ENCODE measurements at regions not wholly inside any gene's neighbourhood (a gene's known extent, or its start where the extent isn't known, plus 50 kb on each side); places are given as distances from the start of the nearest gene placed in this dataset.

- no peak for DNase-seq (ENCODE audit: low read depth, low spot score)
- no peak overlapping the region for H3K9ac ChIP-seq (ENCODE audit: insufficient read length)
- H3K4me3 ChIP-seq: no peak overlapping the region
- no peaks in the 10 kb centered on the region for H3K36me3 ChIP-seq (ENCODE audit: insufficient read depth, low read length)
- no peaks in the 10 kb centered on the region for H3K9me3 ChIP-seq (ENCODE audit: low read depth, low read length)
- TF ChIP-seq FOXP2 (optimal IDR thresholded peaks at IDR 0.05; ENCODE audit: control extremely low read depth, extremely low read length, insufficient read depth) (no peak), POLR2AphosphoS5 (IDR thresholded peaks at IDR 0.05; ENCODE audit: borderline replicate concordance, low read depth, low read length) (no peak), EZH2 (IDR thresholded peaks at IDR 0.05) (no peak)
- H3K27ac ChIP-seq: no peak overlapping the region
These were observed 292.7 kb upstream of the SMARCA2 start for GRCh38 chr9:1722404-1722803.

GRCh38 chr9:1723522-1724015 lies 291.6 kb upstream of the SMARCA2 start:
- Histone ChIP-seq H3K9ac (ENCODE audit: insufficient read length) (no peak overlapping the region), H3K9me3 (ENCODE audit: low read depth, low read length) (no peaks in the 10 kb centered on the region)

GRCh38 chr9:1726993-1727759 lies 288.0 kb upstream of the SMARCA2 start:
- H3K36me3 ChIP-seq (ENCODE audit: insufficient read depth, low read length): no peaks in the 10 kb centered on the region
- H3K9ac ChIP-seq (ENCODE audit: insufficient read length): no peak overlapping the region
- no peak overlapping the region for H3K27ac ChIP-seq
- TF ChIP-seq POLR2AphosphoS5 (IDR thresholded peaks at IDR 0.05; ENCODE audit: borderline replicate concordance, low read depth, low read length) (no peak), EZH2 (IDR thresholded peaks at IDR 0.05) (no peak), FOXP2 (optimal IDR thresholded peaks at IDR 0.05; ENCODE audit: control extremely low read depth, extremely low read length, insufficient read depth) (no peak)
- no peaks in the 10 kb centered on the region for H3K9me3 ChIP-seq (ENCODE audit: low read depth, low read length)
- no peak overlapping the region for H3K4me3 ChIP-seq
- no peak for DNase-seq (ENCODE audit: low read depth, low spot score)

More at GRCh38 chr9:1723522-1724015, 291.6 kb upstream of the SMARCA2 start:
- Histone ChIP-seq H3K36me3 (ENCODE audit: insufficient read depth, low read length) (no peaks in the 10 kb centered on the region), H3K4me3 (no peak overlapping the region), H3K27ac (no peak overlapping the region)
- DNase-seq (ENCODE audit: low read depth, low spot score): no peak
- TF ChIP-seq EZH2 (IDR thresholded peaks at IDR 0.05): no peak
- no peak for TF ChIP-seq POLR2AphosphoS5 (IDR thresholded peaks at IDR 0.05; ENCODE audit: borderline replicate concordance, low read depth, low read length)
- TF ChIP-seq FOXP2 (optimal IDR thresholded peaks at IDR 0.05; ENCODE audit: control extremely low read depth, extremely low read length, insufficient read depth): no peak

GRCh38 chr9:1729631-1730030 lies 285.5 kb upstream of the SMARCA2 start:
- no peak overlapping the region for H3K9ac ChIP-seq (ENCODE audit: insufficient read length)
- no peak for DNase-seq (ENCODE audit: low read depth, low spot score)

GRCh38 chr9:1732670-1733069 lies 282.5 kb upstream of the SMARCA2 start:
- no peak overlapping the region for H3K9ac ChIP-seq (ENCODE audit: insufficient read length)
- no peaks in the 10 kb centered on the region for H3K9me3 ChIP-seq (ENCODE audit: low read depth, low read length)
- no peak for DNase-seq (ENCODE audit: low read depth, low spot score)
- no peak overlapping the region for H3K4me3 ChIP-seq
- no peaks in the 10 kb centered on the region for H3K36me3 ChIP-seq (ENCODE audit: insufficient read depth, low read length)
- H3K27ac ChIP-seq: no peak overlapping the region
- TF ChIP-seq FOXP2 (optimal IDR thresholded peaks at IDR 0.05; ENCODE audit: control extremely low read depth, extremely low read length, insufficient read depth) (no peak), EZH2 (IDR thresholded peaks at IDR 0.05) (no peak), POLR2AphosphoS5 (IDR thresholded peaks at IDR 0.05; ENCODE audit: borderline replicate concordance, low read depth, low read length) (no peak)

More at GRCh38 chr9:1729631-1730030, 285.5 kb upstream of the SMARCA2 start:
- Histone ChIP-seq H3K36me3 (ENCODE audit: insufficient read depth, low read length) (no peaks in the 10 kb centered on the region), H3K4me3 (no peak overlapping the region), H3K9me3 (ENCODE audit: low read depth, low read length) (no peaks in the 10 kb centered on the region), H3K27ac (no peak overlapping the region)
- TF ChIP-seq FOXP2 (optimal IDR thresholded peaks at IDR 0.05; ENCODE audit: control extremely low read depth, extremely low read length, insufficient read depth) (no peak), EZH2 (IDR thresholded peaks at IDR 0.05) (no peak), POLR2AphosphoS5 (IDR thresholded peaks at IDR 0.05; ENCODE audit: borderline replicate concordance, low read depth, low read length) (no peak)

- Histone ChIP-seq H3K36me3 (ENCODE audit: insufficient read depth, low read length) (no peaks in the 10 kb centered on the region), H3K9ac (ENCODE audit: insufficient read length) (no peak overlapping the region), H3K27ac (no peak overlapping the region), H3K9me3 (ENCODE audit: low read depth, low read length) (no peaks in the 10 kb centered on the region), H3K4me3 (no peak overlapping the region)
- no peak for DNase-seq (ENCODE audit: low read depth, low spot score)
- TF ChIP-seq EZH2 (IDR thresholded peaks at IDR 0.05): no peak
- TF ChIP-seq POLR2AphosphoS5 (IDR thresholded peaks at IDR 0.05; ENCODE audit: borderline replicate concordance, low read depth, low read length): no peak
- TF ChIP-seq FOXP2 (optimal IDR thresholded peaks at IDR 0.05; ENCODE audit: control extremely low read depth, extremely low read length, insufficient read depth): no peak
These were observed 276.5 kb upstream of the SMARCA2 start for GRCh38 chr9:1738511-1739100.

- Histone ChIP-seq H3K36me3 (ENCODE audit: insufficient read depth, low read length) (no peaks in the 10 kb centered on the region), H3K9me3 (ENCODE audit: low read depth, low read length) (no peaks in the 10 kb centered on the region), H3K9ac (ENCODE audit: insufficient read length) (no peak overlapping the region), H3K4me3 (no peak overlapping the region), H3K27ac (no peak overlapping the region)
- DNase-seq (ENCODE audit: low read depth, low spot score): no peak
- TF ChIP-seq POLR2AphosphoS5 (IDR thresholded peaks at IDR 0.05; ENCODE audit: borderline replicate concordance, low read depth, low read length): no peak
- TF ChIP-seq FOXP2 (optimal IDR thresholded peaks at IDR 0.05; ENCODE audit: control extremely low read depth, extremely low read length, insufficient read depth): no peak
- TF ChIP-seq EZH2 (IDR thresholded peaks at IDR 0.05): no peak
These were observed 271.8 kb upstream of the SMARCA2 start for GRCh38 chr9:1743121-1743960.

GRCh38 chr9:1745980-1746379 lies 269.2 kb upstream of the SMARCA2 start:
- Histone ChIP-seq H3K4me3 (no peak overlapping the region), H3K9ac (ENCODE audit: insufficient read length) (no peak overlapping the region), H3K9me3 (ENCODE audit: low read depth, low read length) (no peaks in the 10 kb centered on the region), H3K36me3 (ENCODE audit: insufficient read depth, low read length) (no peaks in the 10 kb centered on the region), H3K27ac (no peak overlapping the region)
- no peak for TF ChIP-seq POLR2AphosphoS5 (IDR thresholded peaks at IDR 0.05; ENCODE audit: borderline replicate concordance, low read depth, low read length)
- no peak for TF ChIP-seq EZH2 (IDR thresholded peaks at IDR 0.05)
- no peak for TF ChIP-seq FOXP2 (optimal IDR thresholded peaks at IDR 0.05; ENCODE audit: control extremely low read depth, extremely low read length, insufficient read depth)
- no peak for DNase-seq (ENCODE audit: low read depth, low spot score)
